Vagina (tissue), 2 donors: ENCODE measurements at regions not wholly inside any gene's neighbourhood (a gene's known extent, or its start where the extent isn't known, plus 50 kb on each side); places are given as distances from the start of the nearest gene placed in this dataset.

Experiments used
- DNase-seq, 2 donors: peaks; one replicate each; pipeline ENCODE4 v3.0.0-alpha.2; 2017; ENCODE audit errors: extremely low spot score in 2 of 2
- H3K27ac ChIP-seq: fragments of 200-600 bp; sonication (generic); one replicate; pipeline ENCODE4 v1.5.1; 2019
- H3K27me3 ChIP-seq: fragments of 200-600 bp; sonication (generic); one replicate; pipeline ENCODE4 v1.5.1; 2019
- H3K36me3 ChIP-seq, 2 donors: fragments of 200-600 bp; sonication (generic); one replicate each; pipeline ENCODE4 v1.5.1; 2017 to 2019
- H3K4me1 ChIP-seq: fragments of 200-600 bp; sonication (generic); one replicate; pipeline ENCODE4 v1.5.1; 2019
- H3K4me3 ChIP-seq, 2 donors: fragments of 200-600 bp; sonication (generic); 1 replicate in 1 of 2; 2 replicates in 1 of 2; pipeline ENCODE4 v1.5.1; 2016 to 2019
- H3K9me3 ChIP-seq: fragments of 200-600 bp; sonication (generic); one replicate; pipeline ENCODE4 v1.5.1; 2019
- CTCF ChIP-seq, 3 experiments: fragments of 450-650 bp in 2 of 3; fragments of 200-600 bp in 1 of 3; sonication (generic) in 1 of 3; IDR thresholded peaks; one replicate each; pipeline ENCODE4 v1.5.1; 2017 to 2019; ENCODE audit warnings: antibody characterized with exemption in 3 of 3, mild to moderate bottlenecking in 2 of 3, moderate library complexity in 2 of 3
- POLR2A ChIP-seq, 2 donors: fragments of 450-650 bp; IDR thresholded peaks; one replicate each; pipeline ENCODE4 v1.6.1; 2017; ENCODE audit warnings: antibody characterized with exemption in 2 of 2, mild to moderate bottlenecking in 2 of 2, moderate library complexity in 2 of 2
- POLR2AphosphoS5 ChIP-seq, 2 donors: sonication (generic); formaldehyde crosslinking; IDR thresholded peaks; one replicate each; pipeline ENCODE4 v1.9.0; 2017; ENCODE audit warnings: antibody characterized with exemption in 2 of 2, mild to moderate bottlenecking in 2 of 2, low read depth in 1 of 2; ENCODE audit not compliant: insufficient read depth in 1 of 2
- intact Hi-C: fragments of 100-400 bp; cut with DNase I; formaldehyde crosslinking; loops from one replicate; pipeline ENCODE4 v1.15.1; 2023

- DNase-seq: peak in 1 of 2 donors; percentile 79
- Histone ChIP-seq H3K27me3 (no peaks in the 10 kb centered on the region), H3K36me3 (no peaks in the 10 kb centered on the region), H3K27ac (no peak overlapping the region), H3K9me3 (no peaks in the 10 kb centered on the region), H3K4me3 (no peak overlapping the region), H3K4me1 (no peaks in the 10 kb centered on the region)
- TF ChIP-seq POLR2A (IDR thresholded peaks at IDR 0.05) (no peak), CTCF (IDR thresholded peaks at IDR 0.05) (no peak), POLR2AphosphoS5 (IDR thresholded peaks at IDR 0.05; ENCODE audit: insufficient read depth in 1 of 2, low read depth in 1 of 2) (no peak)
- intact Hi-C loops: no loop called here
Measured at GRCh38 chr2:3037196-3038194, 340.1 kb downstream of the EIPR1 start.

- TF ChIP-seq POLR2A (IDR thresholded peaks at IDR 0.05): no peak
- no peak for TF ChIP-seq POLR2AphosphoS5 (IDR thresholded peaks at IDR 0.05; ENCODE audit: insufficient read depth in 1 of 2, low read depth in 1 of 2)
- TF ChIP-seq CTCF (IDR thresholded peaks at IDR 0.05): no peak
- Histone ChIP-seq H3K27me3 (no peaks in the 10 kb centered on the region), H3K9me3 (no peaks in the 10 kb centered on the region), H3K4me3 (no peak overlapping the region), H3K4me1 (no peaks in the 10 kb centered on the region), H3K27ac (no peak overlapping the region), H3K36me3 (no peaks in the 10 kb centered on the region)
- peak; percentile 84 to 90 for DNase-seq
- intact Hi-C loops: no loop called here
Measured at GRCh38 chr2:3036432-3037125, 341.0 kb downstream of the EIPR1 start.

GRCh38 chr2:3035385-3036050 is 342.1 kb downstream of the EIPR1 start:
- Histone ChIP-seq H3K4me3 (no peak overlapping the region), H3K9me3 (no peaks in the 10 kb centered on the region), H3K27me3 (no peaks in the 10 kb centered on the region), H3K27ac (no peak overlapping the region), H3K4me1 (no peaks in the 10 kb centered on the region), H3K36me3 (no peaks in the 10 kb centered on the region)
- no peak for TF ChIP-seq POLR2AphosphoS5 (IDR thresholded peaks at IDR 0.05; ENCODE audit: insufficient read depth in 1 of 2, low read depth in 1 of 2)
- no peak for TF ChIP-seq CTCF (IDR thresholded peaks at IDR 0.05)
- no peak for TF ChIP-seq POLR2A (IDR thresholded peaks at IDR 0.05)
- intact Hi-C loops: no loop called here
- peak; percentile 71 to 82 for DNase-seq

GRCh38 chr2:3034856-3035255 is 342.8 kb downstream of the EIPR1 start:
- Histone ChIP-seq H3K4me3 (no peak overlapping the region), H3K4me1 (no peaks in the 10 kb centered on the region), H3K36me3 (no peaks in the 10 kb centered on the region), H3K27ac (no peak overlapping the region), H3K27me3 (no peaks in the 10 kb centered on the region), H3K9me3 (no peaks in the 10 kb centered on the region)
- TF ChIP-seq POLR2AphosphoS5 (IDR thresholded peaks at IDR 0.05; ENCODE audit: insufficient read depth in 1 of 2, low read depth in 1 of 2): no peak
- TF ChIP-seq CTCF (IDR thresholded peaks at IDR 0.05): no peak
- TF ChIP-seq POLR2A (IDR thresholded peaks at IDR 0.05): no peak
- intact Hi-C loops: no loop called here
- DNase-seq: peak in 1 of 2 donors; percentile 93
